ENCODE measurements at regions not wholly inside any gene's neighbourhood (a gene's known extent, or its start where the extent isn't known, plus 50 kb on each side); places are given as distances from the start of the nearest gene placed in this dataset.

- no peak overlapping the region for H2AFZ ChIP-seq (ENCODE audit: insufficient read depth, low read depth, low read length, poor library complexity, severe bottlenecking)
- H4K20me1 ChIP-seq (ENCODE audit: control insufficient read depth, insufficient read depth, low read length, poor library complexity, severe bottlenecking), result no peaks in the 10 kb centered on the region
- peaks cover 3% of the 10 kb centered on the region for H3K27me3 Mint-ChIP-seq
- peaks cover 0 to 8% (median 0%) of the 10 kb centered on the region in 3 donors for H3K9me3 ChIP-seq (ENCODE audit: control extremely low read depth in 1 of 3, control insufficient read depth in 2 of 3, insufficient read depth in 1 of 3, low read length in 2 of 3)
- ATAC-seq (ENCODE audit: low read depth) (no peak), DNase-seq (no peak)
- TF ChIP-seq CTCF (IDR thresholded peaks at IDR 0.05), result no peak
- TF ChIP-seq EZH2 (IDR thresholded peaks at IDR 0.05; ENCODE audit: borderline replicate concordance, insufficient read depth, low read depth, low read length, poor library complexity, severe bottlenecking), result no peak
- no peaks in the 10 kb centered on the region for H3K4me1 ChIP-seq (ENCODE audit: control insufficient read depth in 2 of 2, insufficient read depth in 2 of 2, low read length in 2 of 2)
- H3K9ac ChIP-seq (ENCODE audit: low read length), result no peak overlapping the region
- no peak overlapping the region for H3K4me3 ChIP-seq (ENCODE audit: control extremely low read depth in 1 of 5, extremely low read depth in 1 of 5, insufficient read depth in 1 of 5, low read depth in 2 of 5, low read length in 4 of 5)
- H3K27me3 ChIP-seq (replicated peaks in 1 of 4; ENCODE audit: control extremely low read depth in 1 of 4, control insufficient read depth in 3 of 4, insufficient read depth in 4 of 4, low read length in 3 of 4), result no peaks in the 10 kb centered on the region
- H3K4me3 Mint-ChIP-seq, result no peak overlapping the region
- no peak overlapping the region for H3K27ac Mint-ChIP-seq
- H3K36me3 ChIP-seq (replicated peaks in 1 of 2; ENCODE audit: control extremely low read depth in 1 of 2, control insufficient read depth in 1 of 2, extremely low read depth in 1 of 2, insufficient read depth in 2 of 2, low read length in 1 of 2), result no peaks in the 10 kb centered on the region
- CTCF ChIA-PET, result no interaction called here
- no peak overlapping the region for H3K4me2 ChIP-seq (replicated peaks; ENCODE audit: low read depth, low read length, poor library complexity, severe bottlenecking)
- H3K79me2 ChIP-seq (ENCODE audit: control insufficient read depth, insufficient read depth, low read length), result no peaks in the 10 kb centered on the region
- H3K9me3 Mint-ChIP-seq (ENCODE audit: insufficient read depth), result no peaks in the 10 kb centered on the region
- H3K27ac ChIP-seq (ENCODE audit: low read length in 2 of 2), result no peak overlapping the region
- POLR2A ChIA-PET, result no interaction called here
- no CpG with 5 or more reads among the region's 5 CpGs for WGBS (ENCODE audit: insufficient coverage)
- no peaks in the 10 kb centered on the region for H3K4me1 Mint-ChIP-seq
- intact Hi-C loops (cut with micrococcal nuclease), result no loop called here
Measured at GRCh38 chr7:41139789-41140188, 563.1 kb downstream of the INHBA start.

- TF ChIP-seq EZH2 (IDR thresholded peaks at IDR 0.05; ENCODE audit: borderline replicate concordance, insufficient read depth, low read depth, low read length, poor library complexity, severe bottlenecking) (no peak), CTCF (IDR thresholded peaks at IDR 0.05) (no peak)
- Histone ChIP-seq H2AFZ (ENCODE audit: insufficient read depth, low read depth, low read length, poor library complexity, severe bottlenecking) (no peak overlapping the region), H3K4me3 (ENCODE audit: control extremely low read depth in 1 of 5, extremely low read depth in 1 of 5, insufficient read depth in 1 of 5, low read depth in 2 of 5, low read length in 4 of 5) (no peak overlapping the region), H3K27ac (ENCODE audit: low read length in 2 of 2) (no peak overlapping the region), H3K9ac (ENCODE audit: low read length) (no peak overlapping the region), H3K9me3 (ENCODE audit: control extremely low read depth in 1 of 3, control insufficient read depth in 2 of 3, insufficient read depth in 1 of 3, low read length in 2 of 3) (peaks cover 0 to 8% (median 0%) of the 10 kb centered on the region in 3 donors), H3K79me2 (ENCODE audit: control insufficient read depth, insufficient read depth, low read length) (no peaks in the 10 kb centered on the region), H3K4me1 (ENCODE audit: control insufficient read depth in 2 of 2, insufficient read depth in 2 of 2, low read length in 2 of 2) (no peaks in the 10 kb centered on the region), H3K4me2 (replicated peaks; ENCODE audit: low read depth, low read length, poor library complexity, severe bottlenecking) (no peak overlapping the region), H3K36me3 (replicated peaks in 1 of 2; ENCODE audit: control extremely low read depth in 1 of 2, control insufficient read depth in 1 of 2, extremely low read depth in 1 of 2, insufficient read depth in 2 of 2, low read length in 1 of 2) (no peaks in the 10 kb centered on the region), H3K27me3 (replicated peaks in 1 of 4; ENCODE audit: control extremely low read depth in 1 of 4, control insufficient read depth in 3 of 4, insufficient read depth in 4 of 4, low read length in 3 of 4) (no peaks in the 10 kb centered on the region), H4K20me1 (ENCODE audit: control insufficient read depth, insufficient read depth, low read length, poor library complexity, severe bottlenecking) (no peaks in the 10 kb centered on the region)
- WGBS (ENCODE audit: insufficient coverage), result 96% methylated on average over 15 of the region's 15 CpGs
- ChIA-PET POLR2A (no interaction called here), CTCF (no interaction called here)
- DNase-seq, result no peak
- peaks cover 3% of the 10 kb centered on the region for H3K27me3 Mint-ChIP-seq
- no peak overlapping the region for H3K4me3 Mint-ChIP-seq
- peaks cover 8% of the 10 kb centered on the region for H3K4me1 Mint-ChIP-seq
- no peak overlapping the region for H3K27ac Mint-ChIP-seq
- H3K9me3 Mint-ChIP-seq (ENCODE audit: insufficient read depth), result no peaks in the 10 kb centered on the region
- intact Hi-C loops (cut with micrococcal nuclease), result no loop called here
- no peak for ATAC-seq (ENCODE audit: low read depth)
Measured at GRCh38 chr7:41136551-41136950, 566.3 kb downstream of the INHBA start.
